ENCODE measurements at regions not wholly inside any gene's neighbourhood (a gene's known extent, or its start where the extent isn't known, plus 50 kb on each side); places are given as distances from the start of the nearest gene placed in this dataset.

GRCh38 chr21:43348170-43348766, 78.7 kb downstream of the SIK1 start:
- H3K4me3 ChIP-seq (ENCODE audit: low read depth, low read length), result no peak overlapping the region
- TF ChIP-seq CTCF (IDR thresholded peaks at IDR 0.05; ENCODE audit: low read depth, low read length), result no peak

GRCh38 chr21:43347461-43348169, 79.3 kb downstream of the SIK1 start:
- no peak overlapping the region for H3K4me3 ChIP-seq (ENCODE audit: low read depth, low read length)
- TF ChIP-seq CTCF (IDR thresholded peaks at IDR 0.05; ENCODE audit: low read depth, low read length), result no peak

GRCh38 chr21:43346551-43346950, 80.4 kb downstream of the SIK1 start:
- TF ChIP-seq CTCF (IDR thresholded peaks at IDR 0.05; ENCODE audit: low read depth, low read length), result no peak
- H3K4me3 ChIP-seq (ENCODE audit: low read depth, low read length), result no peak overlapping the region

GRCh38 chr21:43345746-43346409, 81.1 kb downstream of the SIK1 start:
- no peak overlapping the region for H3K4me3 ChIP-seq (ENCODE audit: low read depth, low read length)
- no peak for TF ChIP-seq CTCF (IDR thresholded peaks at IDR 0.05; ENCODE audit: low read depth, low read length)

- TF ChIP-seq CTCF (IDR thresholded peaks at IDR 0.05; ENCODE audit: low read depth, low read length), result no peak
- H3K4me3 ChIP-seq (ENCODE audit: low read depth, low read length), result no peak overlapping the region
Measured at GRCh38 chr21:43345046-43345745, 81.7 kb downstream of the SIK1 start.

- no peak for TF ChIP-seq CTCF (IDR thresholded peaks at IDR 0.05; ENCODE audit: low read depth, low read length)
- no peak overlapping the region for H3K4me3 ChIP-seq (ENCODE audit: low read depth, low read length)
Measured at GRCh38 chr21:43343992-43344886, 82.7 kb downstream of the SIK1 start.

Measured in WI38 (cell line).